Activated CD4-positive, alpha-beta T cell treated with anti-CD3 and anti-CD28 coated beads, Interleukin-10, Interleukin-2, amounts not matched to agents 100 ng/mL and 50 ng/mL, durations not matched to agents 16 hours and 8 hours (primary cell): ENCODE measurements at regions not wholly inside any gene's neighbourhood (a gene's known extent, or its start where the extent isn't known, plus 50 kb on each side); places are given as distances from the start of the nearest gene placed in this dataset.
"Not testable (repeated sequence)": the region's sequence is repeated elsewhere in the genome, so short reads cannot be mapped to it uniquely, and the experiment has no call there.

ENCODE experiments used
- DNase-seq: peaks from one replicate; pipeline ENCODE4 v3.0.0-alpha.2; 2020

DNA sequence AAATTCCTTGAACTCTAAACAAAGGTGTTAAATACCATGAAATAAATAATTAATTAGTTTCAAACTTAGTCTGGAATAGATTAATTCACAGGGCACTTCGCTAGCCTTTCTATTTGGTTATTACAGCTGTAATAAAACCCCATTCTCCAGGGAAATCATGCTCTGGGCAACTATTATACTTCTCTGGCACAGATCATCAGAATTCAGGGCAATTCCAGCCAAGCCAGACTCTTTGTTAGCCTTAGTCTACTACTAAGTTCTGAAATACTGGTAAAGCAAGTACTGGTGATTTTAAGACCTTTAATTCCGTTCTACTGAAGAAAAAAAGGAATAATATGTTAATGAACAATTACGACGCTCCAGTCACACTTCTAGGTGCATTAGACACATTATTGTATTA lies 123.4 kb upstream of the PDE1A start:
- no peak for DNase-seq

DNA sequence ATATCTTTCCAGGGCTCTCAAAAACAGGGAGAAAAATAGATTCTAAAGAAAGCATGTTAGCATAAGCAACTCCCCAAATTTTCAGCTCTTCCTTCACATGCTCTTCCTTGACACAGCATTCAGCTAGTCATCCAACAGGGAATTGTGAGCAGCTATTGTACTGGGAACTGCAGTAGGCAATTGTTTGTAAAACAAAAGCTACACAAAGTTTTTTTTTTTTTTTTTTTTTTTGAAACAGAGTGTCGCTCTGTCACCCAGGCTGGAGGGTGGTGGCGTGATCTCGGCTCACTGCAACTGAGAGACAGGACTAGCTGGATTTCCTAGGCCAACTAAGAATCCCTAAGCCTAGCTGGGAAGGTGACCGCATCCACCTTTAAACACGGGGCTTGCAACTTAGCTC lies 125.4 kb upstream of the PDE1A start:
- DNase-seq = not testable (repeated sequence)

DNA sequence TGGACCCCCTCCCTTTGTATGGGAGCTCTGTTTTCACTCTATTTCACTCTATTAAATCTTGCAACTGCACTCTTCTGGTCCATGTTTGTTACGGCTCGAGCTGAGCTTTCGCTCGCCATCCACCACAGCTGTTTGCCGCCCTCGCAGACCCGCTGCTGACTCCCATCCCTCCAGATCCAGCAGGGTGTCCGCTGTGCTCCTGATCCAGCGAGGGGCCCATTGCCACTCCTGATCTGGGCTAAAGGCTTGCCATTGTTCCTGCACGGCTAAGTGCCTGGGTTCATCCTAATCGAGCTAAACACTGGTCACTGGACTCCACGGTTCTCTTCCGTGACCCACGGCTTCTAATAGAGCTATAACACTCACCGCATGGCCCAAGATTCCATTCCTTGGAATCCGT lies 125.9 kb upstream of the PDE1A start:
- not testable (repeated sequence) for DNase-seq

DNA sequence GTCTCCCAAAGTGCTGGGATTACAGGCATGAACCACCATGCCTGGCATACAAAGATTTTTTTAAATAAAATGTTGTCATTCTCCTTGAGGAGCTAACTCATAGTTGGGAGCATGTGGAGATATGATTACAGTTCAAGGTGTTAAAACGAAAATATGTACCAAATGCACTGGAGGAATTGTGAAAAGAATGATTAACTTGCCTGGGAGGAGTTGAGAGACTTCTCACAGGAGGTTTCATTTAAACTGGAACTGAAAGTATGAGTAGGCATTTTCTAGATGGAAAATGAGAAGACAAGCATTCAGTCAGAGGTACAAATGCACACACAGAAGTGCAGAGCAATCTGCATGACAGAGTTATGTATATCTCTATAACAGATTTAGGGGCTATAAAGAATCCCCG lies 126.6 kb upstream of the PDE1A start:
- DNase-seq = peak; percentile 1

DNA sequence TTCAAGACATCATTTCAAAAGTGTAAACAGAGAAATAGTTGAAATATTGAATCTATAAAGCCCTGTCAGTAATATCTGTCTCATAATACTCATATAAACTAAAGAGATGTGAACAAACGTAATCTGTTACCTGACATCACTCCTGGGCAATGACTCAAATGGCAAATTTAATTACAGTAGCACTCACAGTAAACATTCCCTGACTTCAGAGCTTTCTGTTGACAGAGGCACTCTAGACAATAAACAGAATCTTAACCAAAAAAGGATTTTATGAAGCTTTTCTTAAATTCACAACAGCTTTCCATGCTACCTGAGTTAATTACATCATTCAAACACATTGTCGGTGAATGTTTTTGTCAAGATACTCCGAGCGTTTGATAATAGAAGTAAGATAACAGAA lies 128.1 kb upstream of the PDE1A start:
- no peak for DNase-seq

DNA sequence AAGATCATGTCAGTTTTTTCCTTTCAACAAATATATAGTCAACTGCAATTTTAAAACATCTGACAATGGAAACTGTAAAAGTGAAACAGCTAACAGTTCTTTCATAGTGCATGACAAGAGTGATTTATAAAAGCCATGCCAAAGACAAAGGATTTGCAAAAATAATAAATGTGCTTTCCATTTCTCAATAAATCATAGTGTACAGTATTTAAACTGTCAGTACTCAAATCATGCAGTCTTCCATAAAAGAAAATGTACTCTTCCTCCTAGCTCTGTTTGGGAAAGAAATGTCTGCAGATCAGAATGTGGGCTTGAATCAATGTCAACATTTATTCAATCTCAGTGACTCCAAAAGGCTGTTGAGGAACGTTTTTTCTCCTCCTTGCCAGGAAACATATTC lies 131.7 kb upstream of the PDE1A start:
- DNase-seq = no peak

DNA sequence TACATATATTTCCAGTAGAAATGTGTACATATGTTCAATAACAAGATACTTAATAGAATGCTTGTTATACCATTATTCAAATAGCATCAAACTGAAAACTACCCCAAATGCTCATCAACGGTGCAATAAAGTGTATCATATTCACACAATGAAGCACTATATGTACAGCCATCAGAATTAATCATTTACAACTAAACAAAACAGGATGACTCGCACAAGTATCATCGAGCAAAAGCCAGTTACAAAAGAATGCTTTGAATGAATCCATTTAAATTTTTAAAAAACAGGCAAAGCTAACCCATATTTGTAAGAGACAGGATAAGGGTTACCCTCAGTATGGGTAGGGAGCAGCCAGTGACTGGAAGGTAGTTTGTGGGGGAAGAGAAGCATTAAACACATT lies 132.8 kb upstream of the PDE1A start:
- no peak for DNase-seq

DNA sequence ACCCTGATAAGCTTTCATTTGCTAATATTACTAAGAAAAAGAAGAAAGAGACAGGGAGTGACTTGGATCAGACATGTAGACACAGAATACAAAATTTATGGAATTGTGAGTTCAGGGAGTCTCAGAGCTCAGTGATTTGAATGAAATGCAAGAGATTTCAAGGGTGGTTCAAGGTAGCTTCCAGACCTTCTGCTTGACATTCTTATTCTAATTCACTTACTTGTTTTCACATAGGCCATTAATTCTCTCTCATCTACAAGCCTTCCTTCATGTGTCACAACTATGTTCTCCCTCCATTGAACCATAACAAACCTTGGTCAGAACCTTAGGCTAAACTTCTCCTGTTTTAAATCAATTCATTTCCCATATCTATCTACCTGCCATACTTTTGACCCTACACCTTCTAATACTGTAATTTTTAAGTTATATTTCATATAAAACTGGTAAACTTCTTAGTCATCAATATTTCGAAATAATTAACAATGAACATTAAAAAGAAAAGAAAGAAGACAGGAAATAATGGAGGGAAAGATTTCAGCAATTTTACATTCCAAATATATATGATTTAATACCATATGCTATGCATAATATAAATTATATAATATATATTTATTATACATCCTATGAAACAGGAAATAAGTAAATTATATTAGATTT lies 139.2 kb upstream of the PDE1A start:
- DNase-seq = no peak

DNA sequence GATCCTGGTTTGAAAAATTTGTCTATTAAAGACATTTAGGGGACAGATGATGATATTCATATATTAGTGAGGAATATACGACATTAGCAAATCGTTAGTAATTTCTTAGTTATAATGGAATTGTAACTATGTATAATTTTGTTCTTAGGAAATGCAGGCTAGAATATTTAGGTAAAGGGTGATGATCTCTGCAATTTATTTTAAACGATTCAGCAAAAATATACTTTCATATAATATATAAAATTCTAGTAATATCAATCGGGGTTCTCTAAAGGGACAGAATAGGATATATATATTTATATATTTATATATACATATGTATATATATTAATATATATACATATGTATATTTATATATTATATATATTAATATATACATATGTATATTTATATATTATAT lies 142.5 kb upstream of the DNAJC10 start:
- DNase-seq = no peak

DNA sequence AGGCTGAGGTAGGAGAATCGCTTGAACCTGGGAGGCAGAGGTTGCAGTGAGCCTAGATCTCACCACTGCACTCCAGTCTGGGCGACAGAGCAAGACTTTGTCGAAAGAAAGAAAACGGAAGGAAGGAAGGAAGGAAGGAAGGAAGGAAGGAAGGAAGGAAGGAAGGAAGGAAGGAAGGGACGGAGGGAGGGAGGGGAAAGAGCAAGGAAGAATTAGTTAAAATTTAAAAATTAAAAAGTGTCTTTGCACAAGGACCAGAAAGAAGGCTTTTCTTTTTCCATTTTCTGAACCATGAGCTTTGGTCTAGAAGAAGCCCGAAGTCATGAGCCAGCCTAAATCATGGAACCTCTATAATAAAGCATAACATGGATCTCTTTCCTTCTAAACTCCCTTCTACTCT lies 138.2 kb upstream of the DNAJC10 start:
- DNase-seq = no peak

DNA sequence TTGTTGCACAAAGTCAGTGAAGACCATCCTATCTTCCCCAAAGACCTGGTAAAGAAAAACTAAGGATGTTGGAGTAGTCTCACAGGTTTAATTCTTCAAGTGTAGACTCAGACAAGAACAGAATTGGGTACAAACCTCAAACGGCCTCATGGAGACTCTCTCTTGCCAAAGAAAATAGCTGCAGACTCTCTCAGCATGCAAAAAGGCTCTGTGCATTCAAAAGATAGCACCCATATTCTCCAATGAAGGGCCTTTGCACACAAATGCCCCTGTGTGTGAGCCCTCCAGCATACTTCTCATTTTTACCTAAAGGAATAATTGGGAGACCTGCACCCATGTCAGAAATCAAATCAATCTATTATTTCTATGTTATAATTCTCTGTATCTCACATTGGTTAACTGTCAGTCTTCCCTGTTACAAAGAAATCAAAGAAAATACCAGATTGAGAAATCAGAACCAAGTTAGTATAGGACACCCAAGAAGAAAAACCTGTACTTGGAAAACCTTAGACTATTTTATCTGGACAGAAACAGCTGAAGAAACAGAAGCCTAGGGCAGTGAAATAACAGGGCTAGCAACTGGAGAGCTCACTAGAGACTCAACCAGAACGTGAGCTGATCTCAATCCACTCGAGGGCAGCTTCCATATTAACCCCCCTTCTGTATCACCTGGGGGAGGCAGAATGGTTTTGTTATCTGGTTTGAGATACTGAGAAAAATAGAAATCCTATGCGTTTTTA lies 134.7 kb upstream of the DNAJC10 start:
- no peak for DNase-seq

DNA sequence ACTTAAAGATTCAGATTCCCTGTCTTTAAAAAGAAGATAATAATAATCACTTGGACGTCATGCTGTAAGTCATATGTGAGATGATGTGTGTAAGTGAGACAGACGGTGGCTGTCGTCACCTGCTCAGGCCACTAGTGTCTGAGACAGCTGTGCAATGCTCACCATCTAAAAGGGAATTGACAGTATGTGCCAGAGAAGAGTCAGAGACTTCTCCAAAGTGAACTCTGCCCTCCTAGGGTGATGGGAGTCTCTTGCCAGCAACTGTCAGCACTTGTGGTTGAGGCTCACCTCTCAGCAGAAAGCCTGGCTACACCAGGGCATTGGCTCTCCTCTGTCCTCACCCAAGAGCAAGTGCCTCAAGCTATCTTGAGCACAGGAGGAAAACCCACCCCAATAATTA lies 131.6 kb upstream of the DNAJC10 start:
- no peak for DNase-seq

DNA sequence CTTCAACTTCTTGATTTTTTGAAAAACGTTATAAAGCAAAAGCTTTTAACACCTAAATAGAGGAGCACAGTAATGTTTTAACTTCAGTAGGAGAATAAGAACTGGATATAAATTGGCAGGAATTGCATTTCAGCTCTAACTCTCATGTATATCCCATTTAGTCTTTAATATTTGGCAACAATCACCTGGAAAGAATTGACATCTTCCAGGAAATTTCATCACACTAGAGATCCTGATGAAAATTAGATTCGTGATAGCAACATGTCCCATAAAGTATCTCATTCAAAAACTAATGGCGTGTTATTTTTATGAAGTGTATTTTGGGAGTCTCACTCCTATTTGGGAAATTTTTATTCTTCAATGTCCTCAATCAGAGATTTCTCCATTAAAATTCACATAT lies 131.1 kb upstream of the DNAJC10 start:
- no peak for DNase-seq

DNA sequence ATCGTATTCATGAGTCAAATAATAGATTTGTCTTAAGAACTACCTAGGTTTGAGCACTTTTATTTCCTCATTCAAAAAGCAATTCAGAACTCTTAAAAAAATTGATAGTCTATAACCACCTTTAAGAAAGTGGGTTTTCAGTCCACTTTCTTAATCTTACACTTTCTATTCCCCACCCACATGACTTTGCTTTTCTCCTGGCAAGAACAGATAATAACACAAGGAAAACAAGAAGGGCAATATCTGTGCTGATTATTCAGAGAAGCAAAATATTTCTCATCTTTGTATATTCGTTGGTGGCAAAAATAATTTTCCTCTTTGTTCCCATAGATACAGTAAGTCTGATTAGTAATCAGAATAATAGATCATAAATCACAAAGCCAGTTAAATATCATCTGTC lies 130.6 kb upstream of the DNAJC10 start:
- DNase-seq = no peak

DNA sequence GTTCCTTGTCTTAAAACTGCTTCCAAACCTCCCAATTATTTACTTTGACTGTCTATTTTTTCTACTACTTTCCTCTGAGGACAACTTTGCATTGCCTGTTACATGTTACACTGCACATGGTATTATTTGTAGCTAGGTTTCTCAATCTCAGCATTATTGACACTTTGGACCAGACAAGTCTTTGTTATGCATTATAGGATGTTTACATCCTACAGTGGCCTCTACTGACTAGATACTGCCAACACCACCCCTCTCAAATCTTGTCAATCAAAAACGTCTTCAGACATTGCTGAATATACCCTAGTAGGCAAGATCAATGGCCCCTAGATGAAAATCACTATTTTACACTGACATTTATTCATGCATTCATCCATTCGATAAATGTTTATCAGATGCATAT lies 129.6 kb upstream of the DNAJC10 start:
- no peak for DNase-seq

DNA sequence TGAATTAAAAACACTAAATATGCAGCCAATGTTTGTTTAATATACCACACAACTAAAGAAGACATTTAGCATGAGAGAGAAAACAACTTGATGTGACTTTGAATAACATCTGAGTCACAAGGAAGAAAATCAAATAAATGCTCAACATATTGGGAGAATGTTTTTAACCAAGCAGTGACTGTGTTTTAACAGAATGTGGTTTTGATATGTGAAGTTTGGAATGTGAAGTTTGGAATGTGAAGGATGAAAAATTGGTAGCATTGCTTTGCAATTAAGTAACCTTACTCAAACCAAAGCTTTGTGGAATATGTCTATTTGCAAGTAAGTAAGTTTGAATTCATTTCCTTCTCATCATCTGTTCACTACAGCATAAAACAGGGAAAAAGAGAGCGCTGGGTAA lies 128.2 kb upstream of the DNAJC10 start:
- no peak for DNase-seq

DNA sequence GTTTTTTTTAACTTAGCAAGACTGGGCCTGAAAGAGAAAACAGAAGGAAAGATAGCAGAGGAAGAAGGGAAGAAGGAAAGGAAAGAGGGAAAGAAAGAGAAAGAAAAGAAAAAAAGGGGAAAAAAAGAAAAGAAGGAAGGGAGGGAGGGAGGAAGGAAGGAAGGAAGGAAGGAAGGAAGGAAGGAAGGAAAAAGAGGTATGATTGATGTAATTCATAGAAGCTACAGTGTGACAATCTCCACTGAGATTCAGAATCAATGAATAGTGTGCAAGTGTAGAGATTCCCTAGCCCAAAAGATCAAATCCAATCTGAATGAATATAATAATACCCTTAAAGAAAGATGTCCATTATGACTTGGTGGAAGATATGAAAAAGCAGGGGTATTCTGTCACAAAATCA lies 126.9 kb upstream of the DNAJC10 start:
- DNase-seq = no peak

DNA sequence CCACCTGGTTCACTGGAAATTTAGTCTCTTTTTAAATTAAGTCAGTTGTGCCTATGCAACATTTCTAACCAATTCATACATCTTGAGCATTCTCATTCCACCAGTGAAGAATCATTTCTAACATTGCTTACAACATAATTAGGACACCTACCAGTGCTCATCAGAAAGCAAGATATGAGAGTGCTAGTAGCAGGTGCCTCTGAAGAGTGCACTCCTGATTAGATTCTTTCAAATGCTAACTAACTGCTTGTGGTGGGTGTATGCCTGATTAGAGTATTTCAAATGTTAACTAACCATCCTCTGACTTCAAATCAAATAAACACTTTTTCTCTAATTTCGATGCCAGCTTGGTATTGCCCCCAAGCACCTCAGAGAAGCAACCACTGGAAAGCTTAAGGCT lies 124.3 kb upstream of the DNAJC10 start:
- DNase-seq = no peak

DNA sequence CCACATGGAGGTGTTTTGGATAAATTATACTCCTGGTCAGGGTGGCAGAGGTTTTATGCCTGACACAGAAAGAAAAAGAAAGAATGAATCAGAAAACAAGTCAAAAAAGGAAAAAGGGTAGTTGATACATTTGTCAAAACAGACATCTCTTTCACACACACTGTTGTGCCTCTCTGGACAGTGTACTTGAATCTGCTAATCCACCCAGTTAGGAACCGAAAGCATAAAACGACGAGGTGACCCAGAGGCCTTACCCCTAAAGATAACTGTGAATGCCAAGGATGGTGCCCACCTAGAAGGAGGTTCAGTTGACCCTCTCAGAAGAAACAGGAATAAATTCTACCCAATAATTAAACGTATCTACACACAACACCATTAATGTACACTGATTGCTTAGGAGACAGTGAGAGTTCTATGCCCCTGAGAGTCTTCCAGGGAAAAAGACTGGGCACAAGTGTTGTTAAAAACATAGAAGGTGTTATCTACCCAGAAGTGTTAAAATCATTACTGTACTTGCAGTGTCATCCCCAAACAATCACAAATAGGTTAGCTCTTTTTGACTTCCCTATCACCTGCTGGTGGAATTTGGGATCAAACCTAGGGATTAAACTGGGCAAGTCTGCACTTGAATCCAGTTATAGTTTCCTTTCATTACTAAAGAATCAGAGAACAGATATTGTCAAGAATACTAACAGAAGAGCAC lies 123.2 kb upstream of the DNAJC10 start:
- DNase-seq = no peak

DNA sequence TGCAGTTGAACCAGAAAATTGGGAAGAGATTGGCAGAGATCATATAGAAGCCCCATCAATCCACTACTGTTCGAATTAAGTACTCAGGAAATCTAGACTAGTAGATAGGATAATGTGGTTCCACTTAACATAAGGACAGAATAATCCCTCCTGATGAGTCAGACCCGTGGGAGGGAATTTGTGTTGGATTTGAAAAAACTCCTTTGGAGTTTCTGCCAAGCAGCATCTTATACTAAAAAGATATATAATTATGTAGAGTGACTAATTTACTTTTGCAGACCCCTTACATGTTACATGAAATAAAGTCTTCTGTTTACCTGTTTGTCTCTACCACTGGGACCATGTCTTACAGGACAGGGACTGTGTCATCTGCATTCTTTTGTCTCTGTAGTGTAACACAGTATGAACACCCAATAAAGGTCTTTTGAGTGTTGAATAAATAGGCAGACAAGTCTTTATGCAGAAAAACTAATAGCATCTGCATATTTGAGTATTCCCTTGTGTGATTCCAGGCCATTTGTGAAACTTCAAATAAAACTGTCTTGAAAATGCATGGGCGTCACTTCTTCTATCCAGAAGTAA lies 122.6 kb upstream of the DNAJC10 start:
- DNase-seq = no peak

DNA sequence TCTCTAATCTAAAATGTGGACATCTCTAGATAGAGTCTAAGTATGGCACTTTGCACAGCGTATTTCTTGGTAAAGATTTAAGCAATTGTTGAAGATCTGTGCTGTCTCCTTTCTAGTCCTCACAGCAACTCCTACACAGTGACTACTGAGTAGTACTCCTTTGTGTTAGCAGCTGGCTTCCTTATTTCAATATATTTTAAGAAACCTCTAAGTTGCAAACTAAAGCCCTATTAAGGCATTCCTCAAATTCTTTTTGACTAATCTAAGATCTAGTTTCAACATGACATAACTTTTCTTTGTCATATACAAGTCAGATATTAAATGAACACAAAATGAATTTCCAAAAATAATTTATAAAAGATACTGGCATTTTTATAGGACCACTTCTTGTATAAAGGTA lies 121.8 kb upstream of the DNAJC10 start:
- no peak for DNase-seq

DNA sequence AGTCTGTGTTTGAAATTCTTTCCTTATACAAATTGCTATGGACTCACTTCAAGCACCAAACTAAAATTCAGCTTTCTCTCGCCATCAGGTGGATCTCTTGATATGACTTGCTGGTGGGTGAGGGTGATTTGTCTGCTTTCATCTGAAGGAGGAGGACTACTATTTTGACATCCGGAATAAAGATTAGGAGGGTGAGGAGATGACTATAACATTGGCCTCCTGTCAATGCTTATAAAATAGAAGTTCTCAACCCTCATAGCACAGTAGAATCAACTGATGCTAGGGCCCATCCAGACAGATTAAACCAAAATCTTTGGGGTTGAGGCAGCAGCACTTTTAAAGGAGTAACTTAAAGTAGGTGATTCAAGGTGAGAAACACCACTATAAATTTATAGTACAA lies 120.4 kb upstream of the DNAJC10 start:
- no peak for DNase-seq

DNA sequence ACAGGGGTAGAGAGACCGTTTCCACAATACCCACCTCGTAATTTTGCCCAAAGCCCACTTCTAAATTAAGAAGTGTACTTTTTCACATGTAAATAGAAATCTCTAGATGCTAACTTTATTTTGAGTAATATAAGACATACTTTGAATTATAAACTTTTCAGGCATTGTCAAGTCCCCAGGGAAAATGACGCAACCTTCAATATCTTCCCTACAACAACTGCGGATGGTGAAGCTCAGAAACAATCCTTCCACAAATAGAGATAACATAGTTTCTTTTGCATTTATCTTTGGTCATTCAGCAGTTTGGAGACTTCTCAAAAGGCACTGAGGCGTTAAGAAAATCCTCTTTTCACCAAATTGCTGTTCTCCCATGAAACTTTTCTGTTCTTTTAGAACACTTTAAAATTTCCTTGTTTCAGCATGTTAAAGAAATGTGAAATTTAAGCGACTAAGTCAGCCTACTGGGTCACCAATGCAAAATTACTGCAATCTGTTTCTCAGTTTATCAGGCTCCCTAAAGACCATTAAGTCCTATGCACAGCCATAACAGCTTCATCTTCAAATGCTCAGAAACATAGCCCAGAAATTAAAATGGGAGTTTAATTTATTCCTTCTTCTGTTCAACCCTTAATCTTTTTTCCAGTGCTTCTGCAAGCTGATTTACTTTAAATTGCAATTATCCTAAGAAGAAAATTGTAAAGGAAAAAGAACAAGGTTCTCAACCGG lies 118.3 kb upstream of the DNAJC10 start:
- DNase-seq = no peak
